ENCODE measurements at regions not wholly inside any gene's neighbourhood (a gene's known extent, or its start where the extent isn't known, plus 50 kb on each side); places are given as distances from the start of the nearest gene placed in this dataset.

DNA sequence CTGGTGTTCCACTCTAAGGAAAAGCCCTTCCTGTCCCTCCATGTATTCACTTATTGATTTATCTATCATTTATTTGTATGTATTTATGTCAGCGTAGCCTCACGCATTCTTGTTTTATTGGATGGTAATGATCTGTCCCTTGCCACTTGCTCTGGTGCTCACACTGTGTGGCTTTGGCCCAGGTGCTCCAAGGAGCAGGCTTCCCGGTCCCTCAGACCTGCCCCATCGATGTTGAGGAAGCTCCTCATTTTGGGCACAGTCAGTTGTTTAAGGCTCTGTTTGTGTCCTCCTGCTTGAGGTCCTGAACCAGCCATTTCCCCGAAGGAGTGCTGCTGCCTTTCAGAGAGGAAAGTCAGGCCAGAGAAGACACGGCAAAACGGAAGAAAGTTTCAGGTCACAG is 1485.4 kb downstream of the TBC1D22A start:
- TF ChIP-seq CSDC2 (CRISPR knock-in tag; IDR thresholded peaks at IDR 0.05) = no peak
- TF ChIP-seq, protein P1, sequence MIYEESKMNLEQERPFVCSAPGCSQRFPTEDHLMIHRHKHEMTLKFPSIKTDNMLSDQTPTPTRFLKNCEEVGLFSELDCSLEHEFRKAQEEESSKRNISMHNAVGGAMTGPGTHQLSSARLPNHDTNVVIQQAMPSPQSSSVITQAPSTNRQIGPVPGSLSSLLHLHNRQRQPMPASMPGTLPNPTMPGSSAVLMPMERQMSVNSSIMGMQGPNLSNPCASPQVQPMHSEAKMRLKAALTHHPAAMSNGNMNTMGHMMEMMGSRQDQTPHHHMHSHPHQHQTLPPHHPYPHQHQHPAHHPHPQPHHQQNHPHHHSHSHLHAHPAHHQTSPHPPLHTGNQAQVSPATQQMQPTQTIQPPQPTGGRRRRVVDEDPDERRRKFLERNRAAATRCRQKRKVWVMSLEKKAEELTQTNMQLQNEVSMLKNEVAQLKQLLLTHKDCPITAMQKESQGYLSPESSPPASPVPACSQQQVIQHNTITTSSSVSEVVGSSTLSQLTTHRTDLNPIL (CRISPR knock-in tag; IDR thresholded peaks at IDR 0.05; ENCODE audit: low read depth) = no peak
- no peak for TF ChIP-seq ZNF8 (CRISPR knock-in tag; IDR thresholded peaks at IDR 0.05)
- TF ChIP-seq, protein P2, sequence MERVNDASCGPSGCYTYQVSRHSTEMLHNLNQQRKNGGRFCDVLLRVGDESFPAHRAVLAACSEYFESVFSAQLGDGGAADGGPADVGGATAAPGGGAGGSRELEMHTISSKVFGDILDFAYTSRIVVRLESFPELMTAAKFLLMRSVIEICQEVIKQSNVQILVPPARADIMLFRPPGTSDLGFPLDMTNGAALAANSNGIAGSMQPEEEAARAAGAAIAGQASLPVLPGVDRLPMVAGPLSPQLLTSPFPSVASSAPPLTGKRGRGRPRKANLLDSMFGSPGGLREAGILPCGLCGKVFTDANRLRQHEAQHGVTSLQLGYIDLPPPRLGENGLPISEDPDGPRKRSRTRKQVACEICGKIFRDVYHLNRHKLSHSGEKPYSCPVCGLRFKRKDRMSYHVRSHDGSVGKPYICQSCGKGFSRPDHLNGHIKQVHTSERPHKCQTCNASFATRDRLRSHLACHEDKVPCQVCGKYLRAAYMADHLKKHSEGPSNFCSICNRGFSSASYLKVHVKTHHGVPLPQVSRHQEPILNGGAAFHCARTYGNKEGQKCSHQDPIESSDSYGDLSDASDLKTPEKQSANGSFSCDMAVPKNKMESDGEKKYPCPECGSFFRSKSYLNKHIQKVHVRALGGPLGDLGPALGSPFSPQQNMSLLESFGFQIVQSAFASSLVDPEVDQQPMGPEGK (CRISPR knock-in tag; IDR thresholded peaks at IDR 0.05; ENCODE audit: borderline replicate concordance) = no peak
- TF ChIP-seq TCF4 (CRISPR knock-in tag; IDR thresholded peaks at IDR 0.05; ENCODE audit: borderline replicate concordance) = no peak
- TF ChIP-seq ZFP30 (CRISPR knock-in tag; IDR thresholded peaks at IDR 0.05) = no peak
- TF ChIP-seq OSR1 (CRISPR knock-in tag; IDR thresholded peaks at IDR 0.05) = no peak
- TF ChIP-seq ESRRG (CRISPR knock-in tag; IDR thresholded peaks at IDR 0.05) = no peak
- no peak for TF ChIP-seq GLIS3 (CRISPR knock-in tag; IDR thresholded peaks at IDR 0.05)
- TF ChIP-seq ARNTL (CRISPR knock-in tag; IDR thresholded peaks at IDR 0.05; ENCODE audit: borderline replicate concordance, low read depth) = no peak

Measured in SK-N-SH treated with all-trans-retinoic acid at 6 μM for 48 hours (cell line).